ENCODE measurements at regions not wholly inside any gene's neighbourhood (a gene's known extent, or its start where the extent isn't known, plus 50 kb on each side); places are given as distances from the start of the nearest gene placed in this dataset.

- intact Hi-C loops (cut with DNase I) = no loop called here
- no peak for DNase-seq
Observed at GRCh38 chr1:83689921-83690868, 308.7 kb downstream of the TTLL7 start.

- no peak for DNase-seq
- intact Hi-C loops (cut with DNase I) = no loop called here
Observed at GRCh38 chr1:83682132-83682531, 316.8 kb downstream of the TTLL7 start.

GRCh38 chr1:83676106-83676505, 322.8 kb downstream of the TTLL7 start:
- DNase-seq = no peak
- intact Hi-C loops (cut with DNase I) = no loop called here

- no peak for DNase-seq
- intact Hi-C loops (cut with DNase I) = no loop called here
Observed at GRCh38 chr1:83673312-83673711, 325.6 kb downstream of the TTLL7 start.

GRCh38 chr1:83671586-83671985, 327.3 kb downstream of the TTLL7 start:
- no peak for DNase-seq
- intact Hi-C loops (cut with DNase I) = no loop called here

GRCh38 chr1:83670909-83671565, 327.9 kb downstream of the TTLL7 start:
- intact Hi-C loops (cut with DNase I) = no loop called here
- no peak for DNase-seq

GRCh38 chr1:83641796-83642443, 357.0 kb downstream of the TTLL7 start:
- intact Hi-C loops (cut with DNase I) = no loop called here
- no peak for DNase-seq

GRCh38 chr1:83641206-83641658, 357.7 kb downstream of the TTLL7 start:
- intact Hi-C loops (cut with DNase I) = no loop called here
- no peak for DNase-seq

- no peak for DNase-seq
- intact Hi-C loops (cut with DNase I) = no loop called here
Observed at GRCh38 chr1:83639785-83640184, 359.1 kb downstream of the TTLL7 start.

GRCh38 chr1:83637586-83637985, 361.3 kb downstream of the TTLL7 start:
- DNase-seq = no peak
- intact Hi-C loops (cut with DNase I) = no loop called here

- no peak for DNase-seq
- intact Hi-C loops (cut with DNase I) = no loop called here
Observed at GRCh38 chr1:83637009-83637408, 361.9 kb downstream of the TTLL7 start.

- DNase-seq = no peak
- intact Hi-C loops (cut with DNase I) = no loop called here
Observed at GRCh38 chr1:83632906-83633305, 366.0 kb downstream of the TTLL7 start.

- no peak for DNase-seq
- intact Hi-C loops (cut with DNase I) = no loop called here
Observed at GRCh38 chr1:83631851-83632250, 367.1 kb downstream of the TTLL7 start.

GRCh38 chr1:83627045-83627444, 371.9 kb downstream of the TTLL7 start:
- no peak for DNase-seq
- intact Hi-C loops (cut with DNase I) = no loop called here

GRCh38 chr1:83626603-83627002, 372.3 kb downstream of the TTLL7 start:
- intact Hi-C loops (cut with DNase I) = no loop called here
- DNase-seq = no peak

GRCh38 chr1:83625646-83626045, 373.3 kb downstream of the TTLL7 start:
- no peak for DNase-seq
- intact Hi-C loops (cut with DNase I) = no loop called here

GRCh38 chr1:83620016-83620415, 378.9 kb downstream of the TTLL7 start:
- DNase-seq = no peak
- intact Hi-C loops (cut with DNase I) = no loop called here

- intact Hi-C loops (cut with DNase I) = no loop called here
- no peak for DNase-seq
Observed at GRCh38 chr1:83619170-83619896, 379.6 kb downstream of the TTLL7 start.

GRCh38 chr1:83617883-83618282, 381.0 kb downstream of the TTLL7 start:
- no peak for DNase-seq
- intact Hi-C loops (cut with DNase I) = no loop called here

GRCh38 chr1:83615370-83615769, 383.6 kb downstream of the TTLL7 start:
- intact Hi-C loops (cut with DNase I) = no loop called here
- no peak for DNase-seq

Measured in posterior cingulate gyrus (tissue), 11 donors.